ENCODE measurements at regions not wholly inside any gene's neighbourhood (a gene's known extent, or its start where the extent isn't known, plus 50 kb on each side); places are given as distances from the start of the nearest gene placed in this dataset.

- no peak overlapping the region for H3K4me3 ChIP-seq (ENCODE audit: low read depth, low read length)
- no peak for DNase-seq (ENCODE audit: low read depth)
These were observed 62.7 kb downstream of the NPTX2 start for GRCh38 chr7:98679741-98680140.

DNA sequence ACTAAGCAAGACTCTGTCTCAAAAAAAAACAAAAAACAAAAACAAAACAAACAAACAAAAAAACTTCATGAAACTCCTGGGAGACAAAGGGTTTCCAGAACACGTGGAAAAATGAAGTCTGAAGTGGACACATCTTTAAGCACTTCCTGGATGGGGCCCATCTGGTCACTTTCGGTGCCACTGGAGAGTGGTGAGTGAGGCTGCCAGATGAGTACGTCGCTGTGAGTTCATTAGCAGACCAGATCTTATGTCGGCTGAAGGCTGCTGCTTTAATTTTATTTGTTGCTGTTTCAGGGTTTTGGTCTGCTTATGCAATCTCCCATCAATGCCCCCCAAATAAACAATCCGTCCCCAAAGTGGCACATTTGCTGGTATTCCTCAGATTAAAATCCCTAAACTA, 64.4 kb downstream of the NPTX2 start:
- H3K4me3 ChIP-seq (ENCODE audit: low read depth, low read length), result no peak overlapping the region
- no peak for DNase-seq (ENCODE audit: low read depth)

DNA sequence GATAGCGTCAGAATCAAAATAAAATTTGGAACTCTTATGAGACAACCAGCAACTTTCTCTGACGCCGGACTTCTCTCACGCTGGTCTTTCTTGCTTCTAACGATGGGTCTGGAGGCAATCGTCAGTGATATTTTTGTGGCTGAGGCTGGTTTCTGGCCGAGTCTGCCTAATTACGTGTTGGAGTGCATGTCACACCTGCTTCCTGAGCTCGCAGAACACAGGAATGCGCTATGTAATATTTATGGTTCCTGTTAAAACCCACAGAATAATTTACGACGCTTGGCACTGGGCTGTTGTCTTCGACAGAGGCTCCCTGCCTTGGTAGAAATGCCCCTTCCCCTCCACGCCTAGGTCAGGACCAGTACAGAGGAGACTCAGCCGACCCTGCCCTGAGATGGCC, 64.9 kb downstream of the NPTX2 start:
- no peak overlapping the region for H3K4me3 ChIP-seq (ENCODE audit: low read depth, low read length)

DNA sequence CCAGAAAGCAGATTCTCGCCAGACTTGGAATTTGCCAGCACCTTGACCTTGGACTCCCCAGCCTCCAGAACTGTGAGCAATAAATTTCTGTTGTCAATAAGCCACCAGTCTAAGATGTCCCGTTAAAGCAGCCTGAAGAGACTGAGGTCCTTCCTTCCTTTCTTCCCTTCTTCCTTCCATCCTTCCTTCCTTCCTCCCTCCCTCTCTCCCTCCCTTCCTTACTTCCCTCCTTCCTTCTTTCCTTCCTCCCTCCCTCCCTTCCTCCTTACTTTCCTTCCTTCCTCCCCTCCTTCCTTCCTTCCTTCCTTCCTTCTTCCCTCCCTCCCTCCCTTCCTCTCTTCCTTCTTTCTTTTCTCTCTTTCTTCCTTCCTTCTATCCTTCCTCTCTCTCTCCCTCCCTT, 66.4 kb downstream of the NPTX2 start:
- no peak for DNase-seq (ENCODE audit: low read depth)
- no peak overlapping the region for H3K4me3 ChIP-seq (ENCODE audit: low read depth, low read length)

More for the DNA sequence above, 64.9 kb downstream of the NPTX2 start:
- DNase-seq (ENCODE audit: low read depth), result no peak

GRCh38 chr7:98685541-98685940, 68.5 kb downstream of the NPTX2 start:
- no peak for DNase-seq (ENCODE audit: low read depth)
- H3K4me3 ChIP-seq (ENCODE audit: low read depth, low read length), result no peak overlapping the region

DNA sequence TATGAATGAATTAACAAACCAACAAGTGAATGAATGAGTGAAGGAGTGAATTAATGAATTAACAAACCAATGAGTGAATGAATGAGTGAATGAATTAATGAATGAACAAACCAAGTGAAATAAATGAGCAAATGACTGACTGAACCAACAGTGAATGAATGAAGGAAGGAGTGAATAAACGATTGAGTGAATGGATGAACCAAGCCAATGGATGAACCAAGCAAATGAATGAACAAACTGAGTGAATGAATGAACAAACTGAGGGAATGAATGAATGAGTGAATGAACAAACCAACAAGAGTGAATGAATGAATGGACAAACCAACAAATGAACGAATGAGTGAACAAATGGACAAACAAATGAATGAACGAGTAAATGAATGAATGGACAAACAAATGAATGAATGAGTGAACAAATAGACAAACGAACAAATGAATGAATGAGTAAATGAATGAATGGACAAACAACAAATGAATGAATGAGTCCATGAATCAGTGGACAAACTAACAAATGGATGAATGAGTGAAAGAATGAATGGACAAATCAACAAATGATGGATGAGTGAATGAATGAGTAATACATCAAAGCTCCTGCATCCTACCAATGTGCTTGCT, 69.5 kb downstream of the NPTX2 start:
- DNase-seq (ENCODE audit: low read depth), result no peak
- H3K4me3 ChIP-seq (ENCODE audit: low read depth, low read length), result no peak overlapping the region

DNA sequence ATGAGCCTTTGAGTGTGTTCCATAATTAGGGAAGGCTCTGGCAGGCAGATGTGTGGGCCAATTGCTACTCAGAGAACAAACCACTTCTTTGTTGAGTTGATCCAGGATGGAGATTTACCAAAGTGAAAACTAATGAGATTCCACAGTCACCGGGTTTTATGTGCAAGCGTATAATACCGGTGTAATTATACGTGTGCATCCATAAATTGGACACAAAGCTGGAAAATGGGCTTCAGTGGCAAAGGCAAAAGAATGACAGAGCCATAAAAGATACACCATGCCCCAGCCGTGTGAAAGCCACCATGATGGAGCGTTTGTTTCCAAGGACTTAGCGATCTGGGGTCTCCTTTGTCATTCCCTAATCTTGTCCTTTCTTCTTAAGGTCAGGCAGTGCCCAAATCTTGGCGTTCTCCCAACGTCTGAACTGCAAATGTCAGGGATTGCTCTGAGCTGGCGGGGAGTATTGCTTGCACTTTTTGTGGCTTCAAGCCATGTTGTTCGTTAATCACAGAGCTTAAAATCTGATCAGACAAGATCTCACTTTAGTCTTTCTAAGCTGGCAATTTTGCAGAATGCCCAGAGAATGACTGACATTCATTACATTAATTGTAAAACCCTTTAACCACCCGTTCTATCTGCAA, 70.1 kb downstream of the NPTX2 start:
- no peak for DNase-seq (ENCODE audit: low read depth)

DNA sequence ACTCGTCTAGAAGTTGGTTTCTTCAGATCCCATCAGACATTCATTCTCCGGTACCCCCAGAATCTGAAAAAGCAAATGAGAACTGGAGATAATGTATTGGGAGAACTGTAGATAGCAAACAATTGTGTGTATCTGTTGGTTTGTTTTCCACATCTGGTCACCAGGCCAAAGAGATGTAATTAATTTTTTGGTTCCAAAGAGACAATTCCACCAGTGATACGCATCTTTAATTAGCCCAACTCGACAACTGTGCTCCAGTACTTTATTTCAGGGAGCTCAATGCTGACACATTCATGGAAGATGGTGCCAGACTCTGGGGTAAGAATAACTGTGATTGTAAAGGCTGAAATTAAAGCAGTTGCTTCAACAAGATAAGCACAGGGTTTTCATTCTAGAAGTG, 74.5 kb downstream of the NPTX2 start:
- no peak overlapping the region for H3K4me3 ChIP-seq (ENCODE audit: low read depth, low read length)
- DNase-seq (ENCODE audit: low read depth), result no peak

More for the DNA sequence above, 70.1 kb downstream of the NPTX2 start:
- H3K4me3 ChIP-seq (ENCODE audit: low read depth, low read length), result no peak overlapping the region

DNA sequence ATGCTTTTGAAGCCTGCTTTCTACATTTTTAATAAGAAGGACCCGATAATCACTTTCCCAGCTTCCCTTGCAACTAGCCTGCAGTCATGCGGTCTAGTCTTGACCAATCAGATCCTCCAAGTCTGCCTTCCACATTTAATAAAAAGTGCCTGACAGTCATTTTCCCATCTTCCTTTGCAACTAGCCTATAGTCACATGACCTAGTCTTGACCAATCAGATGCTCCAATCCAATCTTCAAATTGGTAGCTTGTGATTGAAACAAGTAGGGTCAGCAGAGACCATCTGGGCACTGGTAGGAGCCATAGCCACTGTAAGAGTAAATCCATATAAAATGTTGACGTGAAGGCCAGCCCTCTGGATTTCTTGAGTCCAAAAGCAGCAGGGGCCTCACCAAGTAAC, 80.0 kb downstream of the NPTX2 start:
- no peak for DNase-seq (ENCODE audit: low read depth)
- no peak overlapping the region for H3K4me3 ChIP-seq (ENCODE audit: low read depth, low read length)

DNA sequence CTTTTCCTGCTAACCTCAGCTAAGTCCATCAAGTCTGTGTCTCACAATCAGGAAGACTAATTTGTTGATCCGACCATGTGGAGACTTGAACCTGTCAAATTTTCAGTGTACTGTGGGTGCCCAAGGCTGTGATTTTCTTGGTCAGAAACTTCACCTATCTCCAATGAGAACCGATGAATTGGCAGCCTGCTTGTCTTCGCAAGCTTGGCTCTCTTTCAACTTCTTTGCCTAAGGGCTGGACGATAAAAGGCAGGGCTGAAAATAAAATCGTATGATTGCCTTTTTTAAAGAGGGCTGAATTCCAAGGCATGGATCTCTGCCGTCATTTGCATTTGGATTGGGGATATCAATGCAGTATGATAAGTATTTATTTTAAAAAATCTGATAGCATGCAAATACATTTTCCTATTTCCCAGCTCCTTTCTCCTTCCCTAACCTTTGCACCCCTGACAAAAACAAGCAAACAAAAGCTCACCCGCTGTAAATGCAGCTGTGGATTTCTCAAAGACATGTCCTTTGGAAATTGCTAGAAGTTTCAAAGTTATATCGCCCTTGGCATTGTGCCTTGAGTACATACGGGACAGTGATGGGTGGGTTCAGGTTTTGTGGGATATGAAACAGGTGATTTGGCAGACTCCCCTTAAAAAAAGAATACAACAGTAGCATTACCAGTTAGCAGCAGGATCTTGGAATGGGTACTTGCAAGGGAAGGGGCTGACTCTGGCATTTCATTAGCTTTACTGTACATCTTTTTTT, 80.6 kb downstream of the NPTX2 start:
- no peak for DNase-seq (ENCODE audit: low read depth)
- H3K4me3 ChIP-seq (ENCODE audit: low read depth, low read length), result no peak overlapping the region

GRCh38 chr7:98698976-98699375, 81.9 kb downstream of the NPTX2 start:
- no peak for DNase-seq (ENCODE audit: low read depth)
- no peak overlapping the region for H3K4me3 ChIP-seq (ENCODE audit: low read depth, low read length)

DNA sequence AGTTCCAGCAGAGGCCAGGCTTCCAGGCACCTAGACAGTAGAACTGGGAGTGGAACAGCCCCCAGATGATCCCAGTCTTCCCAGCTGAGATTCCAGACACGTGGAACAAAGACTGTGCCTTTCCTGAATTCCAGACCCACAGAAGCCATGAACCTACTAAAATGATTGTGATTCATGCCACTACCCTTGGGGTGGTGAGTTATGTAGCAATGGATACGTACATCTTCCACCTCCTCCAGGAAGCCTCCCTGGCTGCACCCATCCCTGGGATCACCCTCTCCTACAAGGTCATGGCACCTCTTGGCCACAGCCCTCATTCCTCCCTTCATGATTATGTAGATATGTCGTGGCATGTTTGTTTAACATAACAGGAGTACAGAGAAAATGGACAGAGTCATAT, 83.4 kb downstream of the NPTX2 start:
- H3K4me3 ChIP-seq (ENCODE audit: low read depth, low read length), result no peak overlapping the region
- DNase-seq (ENCODE audit: low read depth), result no peak

- H3K4me3 ChIP-seq (ENCODE audit: low read depth, low read length), result no peak overlapping the region
- no peak for DNase-seq (ENCODE audit: low read depth)
These were observed 84.3 kb downstream of the NPTX2 start for GRCh38 chr7:98701372-98701771.

GRCh38 chr7:98702021-98702420, 84.9 kb downstream of the NPTX2 start:
- no peak for DNase-seq (ENCODE audit: low read depth)
- H3K4me3 ChIP-seq (ENCODE audit: low read depth, low read length), result no peak overlapping the region

DNA sequence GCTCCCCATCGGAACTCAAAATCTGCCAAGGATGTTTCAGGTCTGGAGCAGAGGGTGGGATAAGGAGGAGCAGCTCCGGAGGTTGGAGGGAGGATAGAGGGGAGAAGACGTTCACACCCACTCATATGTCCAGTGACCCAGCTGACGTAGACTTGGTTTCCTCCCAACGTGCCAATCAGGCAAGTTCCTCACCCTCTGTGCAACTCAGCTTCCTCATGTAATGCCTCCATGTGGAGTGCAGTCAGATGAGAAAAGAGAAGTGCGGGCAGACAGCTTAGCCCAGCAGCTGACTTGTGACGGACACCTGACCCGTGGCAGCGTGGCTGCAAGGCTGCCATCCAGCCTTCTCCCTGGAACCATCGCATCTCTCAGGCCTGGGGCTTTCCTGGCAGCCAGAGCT, 86.8 kb downstream of the NPTX2 start:
- DNase-seq (ENCODE audit: low read depth), result no peak
- no peak overlapping the region for H3K4me3 ChIP-seq (ENCODE audit: low read depth, low read length)

DNA sequence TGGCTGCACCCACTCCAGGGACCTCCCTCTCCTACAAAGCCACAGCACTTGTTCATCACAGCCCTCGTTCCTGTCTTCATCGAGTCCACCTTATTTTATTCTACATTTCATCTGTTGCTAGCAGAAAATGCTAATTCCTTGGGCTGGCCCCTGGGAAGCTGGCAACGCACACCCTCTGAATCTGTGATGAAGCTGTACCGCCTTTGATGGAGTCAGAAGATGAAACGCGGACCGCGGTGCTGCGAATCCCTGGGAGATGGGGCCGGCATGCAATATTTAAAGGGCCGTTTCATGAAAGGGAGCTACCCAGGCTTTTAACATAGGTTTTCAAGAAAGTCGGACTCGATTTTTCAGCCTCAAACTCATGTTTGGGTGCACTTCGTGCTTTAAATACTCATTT, 88.5 kb downstream of the NPTX2 start:
- no peak overlapping the region for H3K4me3 ChIP-seq (ENCODE audit: low read depth, low read length)
- no peak for DNase-seq (ENCODE audit: low read depth)

- DNase-seq (ENCODE audit: low read depth), result no peak
- no peak overlapping the region for H3K4me3 ChIP-seq (ENCODE audit: low read depth, low read length)
These were observed 90.0 kb downstream of the NPTX2 start for GRCh38 chr7:98707076-98707475.

- no peak overlapping the region for H3K4me3 ChIP-seq (ENCODE audit: low read depth, low read length)
- no peak for DNase-seq (ENCODE audit: low read depth)
These were observed 94.9 kb downstream of the NPTX2 start for GRCh38 chr7:98711945-98712344.

GRCh38 chr7:98713165-98713810, 96.2 kb downstream of the NPTX2 start:
- H3K4me3 ChIP-seq (ENCODE audit: low read depth, low read length), result no peak overlapping the region
- DNase-seq (ENCODE audit: low read depth), result no peak

DNA sequence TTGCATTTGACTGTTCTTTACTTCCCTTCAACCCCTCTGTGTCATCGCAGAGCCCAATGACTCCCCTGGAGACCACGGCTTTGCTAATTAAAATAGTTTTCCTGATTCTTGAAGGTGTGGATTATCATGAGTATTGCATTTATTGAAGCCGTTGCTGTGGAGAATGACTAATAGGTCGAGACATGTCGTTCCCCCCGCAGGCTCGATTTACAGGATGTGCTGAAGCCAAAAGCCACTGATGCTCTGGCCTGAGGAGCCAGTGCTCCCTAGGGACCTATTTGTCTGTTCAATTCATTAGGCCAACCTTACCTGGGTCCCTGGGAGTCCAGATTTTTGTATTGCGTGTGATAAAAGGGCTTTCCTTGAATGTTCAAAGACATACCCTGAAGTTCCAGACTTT, 102.3 kb downstream of the NPTX2 start:
- no peak for DNase-seq (ENCODE audit: low read depth)

More for the DNA sequence above, 102.3 kb downstream of the NPTX2 start:
- no peak overlapping the region for H3K4me3 ChIP-seq (ENCODE audit: low read depth, low read length)
